ENCODE measurements at regions not wholly inside any gene's neighbourhood (a gene's known extent, or its start where the extent isn't known, plus 50 kb on each side); places are given as distances from the start of the nearest gene placed in this dataset.
A peak's percentile ranks its signal among the peaks of the same experiment; 100 is the strongest.

DNA sequence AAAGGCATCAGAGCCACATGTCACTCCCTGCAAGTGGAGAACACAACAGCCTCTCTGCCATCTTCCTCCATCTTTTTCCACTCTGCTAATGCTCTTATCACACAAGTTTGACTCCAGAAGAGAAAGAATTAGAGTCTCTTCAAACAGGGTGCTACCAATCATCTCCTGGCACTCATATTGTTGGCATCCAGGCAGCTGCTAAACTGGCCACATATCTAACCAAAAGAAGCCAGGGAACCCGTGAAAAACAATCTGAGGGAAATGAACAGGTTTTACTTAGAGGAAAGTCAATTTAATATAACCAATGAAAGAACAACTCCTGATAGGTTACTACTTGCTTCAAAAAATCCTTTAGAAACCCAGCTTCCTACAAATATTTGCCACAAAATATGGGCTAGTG is 117.2 kb downstream of the SLC25A46 start:
- H3K4me3 ChIP-seq (ENCODE audit: severe bottlenecking) = no peak overlapping the region
- H3K27ac ChIP-seq (ENCODE audit: poor library complexity, severe bottlenecking) = no peak overlapping the region
- H3K27me3 ChIP-seq (ENCODE audit: insufficient read depth, poor library complexity, severe bottlenecking) = no peaks in the 10 kb centered on the region
- ATAC-seq (ENCODE audit: low read depth) (no peak), DNase-seq (ENCODE audit: low spot score) (no peak)
- no peaks in the 10 kb centered on the region for H3K36me3 ChIP-seq (ENCODE audit: low read depth)
- peaks cover 19% of the 10 kb centered on the region for H3K4me1 ChIP-seq (ENCODE audit: insufficient read depth, poor library complexity, severe bottlenecking)
- H3K9me3 ChIP-seq (ENCODE audit: severe bottlenecking) = no peaks in the 10 kb centered on the region
- TF ChIP-seq, protein P1, sequence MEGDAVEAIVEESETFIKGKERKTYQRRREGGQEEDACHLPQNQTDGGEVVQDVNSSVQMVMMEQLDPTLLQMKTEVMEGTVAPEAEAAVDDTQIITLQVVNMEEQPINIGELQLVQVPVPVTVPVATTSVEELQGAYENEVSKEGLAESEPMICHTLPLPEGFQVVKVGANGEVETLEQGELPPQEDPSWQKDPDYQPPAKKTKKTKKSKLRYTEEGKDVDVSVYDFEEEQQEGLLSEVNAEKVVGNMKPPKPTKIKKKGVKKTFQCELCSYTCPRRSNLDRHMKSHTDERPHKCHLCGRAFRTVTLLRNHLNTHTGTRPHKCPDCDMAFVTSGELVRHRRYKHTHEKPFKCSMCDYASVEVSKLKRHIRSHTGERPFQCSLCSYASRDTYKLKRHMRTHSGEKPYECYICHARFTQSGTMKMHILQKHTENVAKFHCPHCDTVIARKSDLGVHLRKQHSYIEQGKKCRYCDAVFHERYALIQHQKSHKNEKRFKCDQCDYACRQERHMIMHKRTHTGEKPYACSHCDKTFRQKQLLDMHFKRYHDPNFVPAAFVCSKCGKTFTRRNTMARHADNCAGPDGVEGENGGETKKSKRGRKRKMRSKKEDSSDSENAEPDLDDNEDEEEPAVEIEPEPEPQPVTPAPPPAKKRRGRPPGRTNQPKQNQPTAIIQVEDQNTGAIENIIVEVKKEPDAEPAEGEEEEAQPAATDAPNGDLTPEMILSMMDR (IDR thresholded peaks at IDR 0.05; ENCODE audit: poor library complexity, severe bottlenecking) = no peak

DNA sequence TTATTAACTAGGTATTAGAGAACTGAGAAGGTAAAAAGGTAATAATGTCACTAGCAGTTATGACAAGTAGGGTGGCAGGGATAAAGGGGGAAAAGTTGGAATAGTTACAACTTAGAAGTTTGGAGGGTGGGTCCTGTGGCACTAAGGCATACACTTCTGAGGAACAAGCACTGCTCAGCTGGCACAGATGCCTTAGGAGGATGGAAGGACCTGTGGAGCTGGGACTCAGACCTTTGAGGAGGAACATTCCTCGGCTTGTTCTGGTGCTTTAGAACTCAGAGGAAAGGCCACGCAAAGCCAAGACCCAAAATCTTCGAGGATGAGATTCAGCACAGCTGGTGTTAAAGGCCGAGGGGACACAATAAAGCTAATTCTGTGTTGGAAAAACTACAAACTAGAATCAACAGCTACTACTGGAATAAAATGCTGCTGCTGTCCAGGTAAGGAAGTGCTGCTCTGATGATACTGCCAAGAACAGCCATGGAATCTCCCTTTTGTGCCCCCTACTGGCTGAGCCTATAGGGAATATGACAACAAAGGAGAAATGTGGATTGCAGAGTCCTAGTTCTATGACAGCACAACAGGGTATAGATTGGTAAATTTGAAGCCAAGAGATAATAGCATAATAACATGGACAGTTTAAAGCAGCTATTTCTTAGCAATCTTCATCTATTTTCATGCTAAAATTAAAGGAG is 126.7 kb downstream of the SLC25A46 start:
- Histone ChIP-seq H3K4me1 (ENCODE audit: insufficient read depth, poor library complexity, severe bottlenecking) (no peaks in the 10 kb centered on the region), H3K9me3 (ENCODE audit: severe bottlenecking) (no peaks in the 10 kb centered on the region), H3K36me3 (ENCODE audit: low read depth) (no peaks in the 10 kb centered on the region), H3K4me3 (ENCODE audit: severe bottlenecking) (no peak overlapping the region), H3K27ac (ENCODE audit: poor library complexity, severe bottlenecking) (no peak overlapping the region), H3K27me3 (ENCODE audit: insufficient read depth, poor library complexity, severe bottlenecking) (no peaks in the 10 kb centered on the region)
- ATAC-seq (ENCODE audit: low read depth) (peak; percentile 48; the same call in 1 of the 3 replicates), DNase-seq (ENCODE audit: low spot score) (no peak)
- TF ChIP-seq, protein P1 (IDR thresholded peaks at IDR 0.05; ENCODE audit: poor library complexity, severe bottlenecking) = peak; percentile 53

DNA sequence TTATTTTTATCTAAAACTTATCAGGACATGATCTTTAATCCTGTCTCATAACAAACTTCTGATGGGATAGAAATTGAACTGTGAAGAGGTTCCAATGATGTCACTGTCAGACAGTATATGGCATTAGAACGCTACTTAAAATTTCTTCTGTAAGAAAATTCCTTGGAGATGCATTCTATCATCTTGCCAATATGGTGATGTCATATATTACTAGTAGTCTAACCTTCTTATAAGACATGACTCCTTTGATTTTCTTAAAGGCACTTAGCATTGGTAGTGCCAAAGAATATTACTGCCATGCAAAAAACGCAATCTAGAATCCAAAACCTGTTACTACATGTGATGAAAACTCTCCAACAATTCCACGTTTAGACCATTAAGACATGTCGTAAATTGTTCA is 131.1 kb downstream of the SLC25A46 start:
- H3K4me1 ChIP-seq (ENCODE audit: insufficient read depth, poor library complexity, severe bottlenecking) = no peaks in the 10 kb centered on the region
- ATAC-seq (ENCODE audit: low read depth) (no peak), DNase-seq (ENCODE audit: low spot score) (no peak)
- H3K36me3 ChIP-seq (ENCODE audit: low read depth) = no peaks in the 10 kb centered on the region
- no peaks in the 10 kb centered on the region for H3K27me3 ChIP-seq (ENCODE audit: insufficient read depth, poor library complexity, severe bottlenecking)
- H3K4me3 ChIP-seq (ENCODE audit: severe bottlenecking) = no peak overlapping the region
- H3K27ac ChIP-seq (ENCODE audit: poor library complexity, severe bottlenecking) = no peak overlapping the region
- TF ChIP-seq, protein P1 (IDR thresholded peaks at IDR 0.05; ENCODE audit: poor library complexity, severe bottlenecking) = no peak
- H3K9me3 ChIP-seq (ENCODE audit: severe bottlenecking) = no peaks in the 10 kb centered on the region

DNA sequence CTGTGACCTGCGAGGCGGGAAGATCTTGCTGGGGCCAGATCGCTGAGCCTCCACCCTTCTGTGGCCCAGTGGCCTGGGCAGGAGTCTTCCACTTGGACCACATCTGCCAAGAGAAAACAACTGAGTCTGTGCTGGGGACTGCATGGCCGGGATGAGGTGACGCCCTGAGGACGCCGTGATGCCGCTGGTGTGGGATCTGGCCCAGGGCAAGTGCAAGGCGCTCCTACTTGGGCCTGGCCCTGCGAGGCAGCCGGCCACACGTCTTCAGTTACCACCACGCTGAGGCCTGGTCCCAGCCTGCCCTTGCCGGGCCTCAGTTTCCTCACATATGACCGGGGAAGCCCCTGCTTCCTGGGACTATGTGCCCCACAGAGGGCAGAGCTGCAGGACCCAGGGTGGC is 133.4 kb downstream of the SLC25A46 start:
- no peaks in the 10 kb centered on the region for H3K9me3 ChIP-seq (ENCODE audit: severe bottlenecking)
- no peak overlapping the region for H3K27ac ChIP-seq (ENCODE audit: poor library complexity, severe bottlenecking)
- ATAC-seq (ENCODE audit: low read depth) (no peak), DNase-seq (ENCODE audit: low spot score) (no peak)
- H3K27me3 ChIP-seq (ENCODE audit: insufficient read depth, poor library complexity, severe bottlenecking) = no peaks in the 10 kb centered on the region
- H3K36me3 ChIP-seq (ENCODE audit: low read depth) = no peaks in the 10 kb centered on the region
- TF ChIP-seq, protein P1 (IDR thresholded peaks at IDR 0.05; ENCODE audit: poor library complexity, severe bottlenecking) = no peak
- H3K4me3 ChIP-seq (ENCODE audit: severe bottlenecking) = no peak overlapping the region
- no peaks in the 10 kb centered on the region for H3K4me1 ChIP-seq (ENCODE audit: insufficient read depth, poor library complexity, severe bottlenecking)

DNA sequence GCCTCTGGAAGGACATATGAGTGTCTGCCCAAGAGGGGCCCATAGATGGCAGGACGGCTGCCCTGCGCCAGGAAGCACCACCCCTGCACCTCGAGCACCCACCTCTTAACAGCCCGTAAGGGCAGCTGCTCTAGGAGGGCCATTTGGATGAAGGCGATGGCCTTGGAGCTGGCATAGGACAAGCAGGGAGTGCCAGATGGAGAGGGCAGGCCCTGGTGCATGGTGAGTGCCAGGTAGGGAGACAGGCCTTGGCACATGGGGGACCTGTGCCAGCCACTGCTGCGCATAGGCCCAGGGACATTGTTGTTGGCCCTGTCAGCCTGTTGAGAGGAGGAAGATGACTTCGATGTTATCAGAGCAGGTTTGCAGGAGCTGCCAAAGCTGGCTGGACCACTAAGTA is 134.2 kb downstream of the SLC25A46 start:
- Histone ChIP-seq H3K27ac (ENCODE audit: poor library complexity, severe bottlenecking) (no peak overlapping the region), H3K36me3 (ENCODE audit: low read depth) (no peaks in the 10 kb centered on the region), H3K4me3 (ENCODE audit: severe bottlenecking) (no peak overlapping the region), H3K9me3 (ENCODE audit: severe bottlenecking) (no peaks in the 10 kb centered on the region), H3K27me3 (ENCODE audit: insufficient read depth, poor library complexity, severe bottlenecking) (no peaks in the 10 kb centered on the region), H3K4me1 (ENCODE audit: insufficient read depth, poor library complexity, severe bottlenecking) (no peaks in the 10 kb centered on the region)
- TF ChIP-seq, protein P1 (IDR thresholded peaks at IDR 0.05; ENCODE audit: poor library complexity, severe bottlenecking) = no peak
- ATAC-seq (ENCODE audit: low read depth) (no peak), DNase-seq (ENCODE audit: low spot score) (no peak)
